Coronary artery (tissue), 2 donors: ENCODE measurements at regions not wholly inside any gene's neighbourhood (a gene's known extent, or its start where the extent isn't known, plus 50 kb on each side); places are given as distances from the start of the nearest gene placed in this dataset.

Experiments used
- DNase-seq: peaks from one replicate; pipeline ENCODE4 v3.0.0-alpha.2; 2017; ENCODE audit warnings: low spot score
- H3K27ac ChIP-seq, 2 donors: fragments of 200-600 bp; sonication (generic); one replicate each; pipeline ENCODE4 v1.5.1; 2016 to 2019
- H3K4me3 ChIP-seq: fragments of 200-600 bp; sonication (generic); 2 replicates; pipeline ENCODE4 v1.5.1; 2016; ENCODE audit warnings: mild to moderate bottlenecking, moderate library complexity
- CTCF ChIP-seq: fragments of 200-600 bp; sonication (generic); IDR thresholded peaks from one replicate; pipeline ENCODE4 v1.5.1; 2019; ENCODE audit warnings: antibody characterized with exemption

DNA sequence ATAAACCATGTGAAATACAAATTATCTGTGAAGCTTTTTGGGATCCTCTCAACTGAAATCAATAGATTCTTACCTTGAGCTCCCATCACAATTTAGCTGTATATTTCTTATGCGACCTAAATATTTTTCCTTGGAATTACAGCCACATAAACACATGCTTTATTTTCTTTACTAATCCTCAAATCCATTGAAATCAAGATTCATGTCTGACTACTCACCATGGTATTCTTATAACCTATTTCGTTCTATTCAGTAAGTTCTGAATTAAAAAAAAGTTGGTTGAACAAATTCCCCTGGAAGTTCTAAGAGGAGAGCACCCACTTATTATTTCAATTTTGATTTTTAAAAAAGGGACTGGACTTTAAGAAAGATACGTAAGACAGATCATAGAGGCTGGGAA lies 292.1 kb upstream of the ATP2B1 start:
- no peak overlapping the region for H3K27ac ChIP-seq
- TF ChIP-seq CTCF, result no peak
- no peak for DNase-seq

DNA sequence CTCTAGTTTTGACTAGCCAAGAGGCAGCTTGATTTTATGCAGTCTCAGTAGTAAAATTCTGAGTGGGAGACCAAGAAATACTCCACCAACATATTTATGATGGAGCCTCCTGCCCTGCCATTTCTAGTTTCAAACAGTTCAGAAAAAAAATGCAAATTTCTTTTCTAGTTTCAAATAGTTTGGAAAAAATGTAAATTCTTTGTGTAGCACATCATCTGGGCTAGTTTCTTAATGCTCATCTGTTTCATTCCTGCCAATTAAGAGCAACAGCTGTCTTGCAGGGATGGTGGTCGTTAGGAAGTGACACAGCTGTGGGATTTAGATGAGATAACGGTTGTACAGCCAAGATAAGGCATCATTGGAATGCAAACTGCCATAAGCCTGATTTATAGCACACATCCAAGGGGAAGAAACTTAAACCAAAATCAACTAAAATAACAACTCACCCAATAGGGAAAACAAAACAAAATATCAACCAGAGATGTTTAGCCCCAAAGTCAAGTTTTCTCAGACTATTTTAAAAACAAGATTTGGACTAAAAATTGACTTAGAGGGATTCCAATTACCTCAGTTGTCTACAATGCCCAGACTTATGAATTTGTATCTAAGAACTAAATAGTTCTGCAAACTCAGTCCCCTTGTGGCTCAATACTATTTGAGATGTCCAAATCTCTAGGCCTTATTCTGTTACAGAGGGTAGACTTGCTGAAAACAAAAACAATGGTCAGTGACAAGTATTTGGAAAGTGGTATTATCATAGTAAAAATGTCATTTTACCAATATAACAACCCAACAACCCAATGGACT lies 291.3 kb upstream of the ATP2B1 start:
- TF ChIP-seq CTCF, result no peak
- no peak overlapping the region for H3K27ac ChIP-seq
- no peak overlapping the region for H3K4me3 ChIP-seq
- no peak for DNase-seq

More for the DNA sequence above, 292.1 kb upstream of the ATP2B1 start:
- H3K4me3 ChIP-seq, result no peak overlapping the region

DNA sequence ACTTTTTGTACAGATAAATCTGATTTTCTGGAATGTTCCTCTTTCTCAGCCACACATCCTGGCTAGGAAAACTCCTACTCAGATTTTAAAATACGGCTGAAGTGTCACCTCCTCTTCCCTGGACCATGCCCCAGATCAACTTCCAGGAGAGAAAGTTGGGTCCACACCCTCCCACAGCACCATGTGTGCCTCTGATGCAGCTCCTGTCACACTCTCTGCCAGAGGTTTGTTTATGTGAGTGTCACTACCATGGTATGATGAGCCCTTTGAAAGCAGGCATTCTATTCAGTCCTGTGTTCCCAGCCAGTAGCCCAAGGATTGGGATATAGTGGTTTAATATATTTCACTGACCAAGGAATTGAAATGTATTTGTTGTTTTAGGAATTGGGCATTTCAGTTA lies 287.2 kb upstream of the ATP2B1 start:
- no peak overlapping the region for H3K27ac ChIP-seq
- DNase-seq, result no peak
- H3K4me3 ChIP-seq, result no peak overlapping the region
- no peak for TF ChIP-seq CTCF

GRCh38 chr12:89994911-89995310 lies 286.3 kb upstream of the ATP2B1 start:
- Histone ChIP-seq H3K27ac (no peak overlapping the region), H3K4me3 (no peak overlapping the region)
- no peak for DNase-seq
- TF ChIP-seq CTCF, result no peak

- Histone ChIP-seq H3K27ac (no peak overlapping the region), H3K4me3 (no peak overlapping the region)
- TF ChIP-seq CTCF, result no peak
- DNase-seq, result no peak
These were observed 285.0 kb upstream of the ATP2B1 start for GRCh38 chr12:89993632-89994031.

DNA sequence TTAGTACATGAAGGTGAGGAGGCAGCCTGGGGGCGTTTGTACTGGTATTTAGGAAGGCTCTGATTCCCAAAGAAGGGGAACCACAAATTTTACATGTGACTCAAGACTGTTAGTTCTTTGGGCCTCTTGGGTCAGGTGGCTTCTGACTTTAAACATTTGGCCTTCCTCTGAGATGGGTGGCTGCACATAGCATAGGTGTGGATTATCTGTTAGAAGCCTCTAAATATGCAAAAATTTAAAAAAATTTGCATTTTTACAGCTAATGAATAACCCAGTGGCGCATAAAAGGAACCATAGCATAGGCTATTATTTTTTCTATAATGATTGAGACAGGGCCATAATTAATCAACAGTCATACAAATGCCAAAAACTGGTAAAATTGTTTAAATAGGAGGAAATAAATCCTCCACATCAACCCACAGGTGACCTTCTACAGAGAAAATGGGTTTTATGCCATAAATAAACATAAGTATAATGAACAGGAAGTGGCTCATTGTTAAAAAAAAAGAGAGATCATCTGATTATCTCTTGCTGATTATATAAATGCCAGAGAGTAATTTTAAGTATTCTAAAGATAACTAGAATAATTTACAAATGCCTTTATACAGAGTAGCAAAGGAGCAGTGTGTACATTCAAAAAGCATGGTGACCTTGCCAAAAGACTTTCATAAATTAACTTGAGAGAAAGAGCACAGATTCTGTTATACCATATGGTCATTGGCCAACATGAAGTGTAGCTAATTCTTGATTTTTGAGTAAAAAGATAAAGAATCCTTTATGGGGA lies 284.2 kb upstream of the ATP2B1 start:
- Histone ChIP-seq H3K27ac (no peak overlapping the region), H3K4me3 (no peak overlapping the region)
- no peak for DNase-seq
- no peak for TF ChIP-seq CTCF
